Astrocyte (in vitro differentiated cells and primary cell): ENCODE measurements at regions not wholly inside any gene's neighbourhood (a gene's known extent, or its start where the extent isn't known, plus 50 kb on each side); places are given as distances from the start of the nearest gene placed in this dataset.
"Not testable (repeated sequence)": the region's sequence is repeated elsewhere in the genome, so short reads cannot be mapped to it uniquely, and the experiment has no call there.

ENCODE experiments used
- DNase-seq: peaks from one replicate; pipeline ENCODE4 v3.0.0-alpha.2; 2010; ENCODE audit warnings: low read depth
- FAIRE-seq: peaks from 2 replicates; lab custom pipeline; 2011; peaks lifted over from hg19 to GRCh38; lab: Jason Lieb, UNC
- H2AFZ ChIP-seq: 2 replicates; pipeline ENCODE4 v1.6.0; 2012; ENCODE audit warnings: low read depth, low read length, inconsistent platforms
- H3K27ac ChIP-seq: 2 replicates; pipeline ENCODE4 v1.5.1; 2011; ENCODE audit warnings: low read depth, low read length, inconsistent platforms
- H3K27me3 ChIP-seq: 2 replicates; pipeline ENCODE4 v1.6.0; 2011; ENCODE audit warnings: low read length, inconsistent platforms; ENCODE audit not compliant: insufficient read depth
- H3K36me3 ChIP-seq: 2 replicates; pipeline ENCODE4 v1.5.1; 2011; ENCODE audit warnings: low read length, inconsistent platforms; ENCODE audit not compliant: insufficient read depth
- H3K4me1 ChIP-seq: 2 replicates; pipeline ENCODE4 v1.5.1; 2011; ENCODE audit warnings: low read length, inconsistent platforms; ENCODE audit not compliant: insufficient read depth
- H3K4me2 ChIP-seq: 2 replicates; pipeline ENCODE4 v1.6.0; 2012; ENCODE audit warnings: low read length, inconsistent platforms
- H3K4me3 ChIP-seq: 2 replicates; pipeline ENCODE4 v1.5.1; 2011; ENCODE audit warnings: low read depth, mild to moderate bottlenecking, low read length, inconsistent platforms; ENCODE audit not compliant: insufficient read depth
- H3K79me2 ChIP-seq: 2 replicates; pipeline ENCODE4 v1.6.0; 2012; ENCODE audit warnings: mild to moderate bottlenecking, low read length, inconsistent platforms; ENCODE audit not compliant: insufficient read depth
- H3K9ac ChIP-seq: 2 replicates; pipeline ENCODE4 v1.6.0; 2012; ENCODE audit warnings: mild to moderate bottlenecking, low read length, inconsistent platforms
- H3K9me3 ChIP-seq: 2 replicates; pipeline ENCODE4 v1.5.1; 2012; ENCODE audit warnings: low read depth, mild to moderate bottlenecking, low read length, inconsistent platforms; ENCODE audit not compliant: insufficient read depth
- H4K20me1 ChIP-seq: 2 replicates; pipeline ENCODE4 v1.6.0; 2012; ENCODE audit warnings: low read length, inconsistent platforms; ENCODE audit not compliant: insufficient read depth
- H3K27ac Mint-ChIP-seq: one replicate; pipeline ENCODE4 v1.8.0; 2021; ENCODE audit warnings: mild to moderate bottlenecking, mixed read lengths; ENCODE audit not compliant: unreplicated experiment
- H3K27me3 Mint-ChIP-seq: one replicate; pipeline ENCODE4 v1.8.0; 2021; ENCODE audit warnings: low read depth, mixed read lengths; ENCODE audit not compliant: unreplicated experiment
- H3K36me3 Mint-ChIP-seq: one replicate; pipeline ENCODE4 v1.8.0; 2021; ENCODE audit warnings: low read depth, mixed read lengths; ENCODE audit not compliant: unreplicated experiment
- H3K4me1 Mint-ChIP-seq: one replicate; pipeline ENCODE4 v1.8.0; 2021; ENCODE audit warnings: low read depth, mixed read lengths; ENCODE audit not compliant: unreplicated experiment
- H3K4me3 Mint-ChIP-seq: one replicate; pipeline ENCODE4 v1.8.0; 2021; ENCODE audit warnings: mild to moderate bottlenecking, moderate library complexity, mixed read lengths; ENCODE audit not compliant: unreplicated experiment
- H3K9me3 Mint-ChIP-seq: one replicate; pipeline ENCODE4 v1.8.0; 2021; ENCODE audit warnings: mild to moderate bottlenecking, mixed read lengths; ENCODE audit not compliant: unreplicated experiment
- CTCF ChIP-seq: IDR thresholded peaks from 2 replicates; pipeline ENCODE4 v1.5.1; 2011; ENCODE audit warnings: low read depth, mild to moderate bottlenecking, inconsistent platforms, low read length, moderate library complexity; ENCODE audit not compliant: insufficient read depth
- EZH2 ChIP-seq: IDR thresholded peaks from 2 replicates; pipeline ENCODE4 v1.6.1; 2012; ENCODE audit warnings: mild to moderate bottlenecking, low read length, inconsistent platforms; ENCODE audit not compliant: insufficient read depth

GRCh38 chr4:128444544-128445302 lies 157.1 kb upstream of the PGRMC2 start:
- H3K4me1 Mint-ChIP-seq: no peaks in the 10 kb centered on the region
- H3K27ac Mint-ChIP-seq: no peak overlapping the region
- FAIRE-seq (no peak), DNase-seq (no peak)
- no peaks in the 10 kb centered on the region for H3K36me3 ChIP-seq
- H3K4me3 Mint-ChIP-seq: no peak overlapping the region
- peaks cover 2% of the 10 kb centered on the region for H3K9me3 ChIP-seq
- H3K27me3 ChIP-seq: no peaks in the 10 kb centered on the region
- H3K27ac ChIP-seq: no peak overlapping the region
- no peaks in the 10 kb centered on the region for H3K4me1 ChIP-seq
- H3K9ac ChIP-seq: no peak overlapping the region
- H3K27me3 Mint-ChIP-seq: no peaks in the 10 kb centered on the region
- no peak for TF ChIP-seq CTCF
- no peak overlapping the region for H2AFZ ChIP-seq
- peaks cover 36% of the 10 kb centered on the region for H3K36me3 Mint-ChIP-seq
- no peaks in the 10 kb centered on the region for H3K79me2 ChIP-seq
- no peak overlapping the region for H3K4me3 ChIP-seq
- H3K9me3 Mint-ChIP-seq: peaks cover 30% of the 10 kb centered on the region
- H3K4me2 ChIP-seq: no peak overlapping the region
- H4K20me1 ChIP-seq: no peaks in the 10 kb centered on the region

GRCh38 chr4:128440923-128441322 lies 153.3 kb upstream of the PGRMC2 start:
- no peak for TF ChIP-seq CTCF
- TF ChIP-seq EZH2: no peak
- H3K36me3 Mint-ChIP-seq: peaks cover 38% of the 10 kb centered on the region
- FAIRE-seq: no peak

DNA sequence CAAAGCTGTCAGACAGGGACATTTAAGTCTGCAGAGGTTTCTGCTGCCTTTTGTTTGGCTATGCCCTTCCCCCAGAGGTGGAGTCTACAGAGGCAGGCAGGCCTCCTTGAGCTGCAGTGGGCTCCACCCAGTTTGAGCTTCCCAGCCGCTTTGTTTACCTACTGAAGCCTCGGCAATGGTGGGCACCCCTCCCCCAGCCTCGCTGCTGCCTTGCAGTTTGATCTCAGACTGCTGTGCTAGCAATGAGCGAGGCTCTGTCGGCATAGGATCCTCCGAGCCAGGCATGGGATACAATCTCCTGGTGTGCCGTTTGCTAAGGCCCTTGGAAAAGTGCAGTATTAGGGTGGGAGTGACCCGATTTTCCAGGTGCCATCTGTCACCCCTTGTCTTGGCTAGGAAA lies 149.4 kb upstream of the PGRMC2 start:
- not testable (repeated sequence) for H3K27ac Mint-ChIP-seq, FAIRE-seq, H3K4me1 Mint-ChIP-seq, DNase-seq, H3K27me3 Mint-ChIP-seq, H3K9ac ChIP-seq, H3K4me2 ChIP-seq, H3K4me1 ChIP-seq, H3K36me3 ChIP-seq, H2AFZ ChIP-seq, H3K9me3 ChIP-seq, H3K4me3 ChIP-seq, H3K27me3 ChIP-seq, H3K4me3 Mint-ChIP-seq, H3K27ac ChIP-seq, H4K20me1 ChIP-seq, H3K79me2 ChIP-seq
- Mint-ChIP-seq H3K36me3 (peaks cover 21% of the 10 kb centered on the region), H3K9me3 (peaks cover 35% of the 10 kb centered on the region)

More at GRCh38 chr4:128440923-128441322, 153.3 kb upstream of the PGRMC2 start:
- no peak overlapping the region for H3K27ac ChIP-seq
- peaks cover 2% of the 10 kb centered on the region for H3K9me3 ChIP-seq
- H3K36me3 ChIP-seq: no peaks in the 10 kb centered on the region
- H2AFZ ChIP-seq: no peak overlapping the region
- no peaks in the 10 kb centered on the region for H3K27me3 Mint-ChIP-seq
- no peaks in the 10 kb centered on the region for H3K4me1 Mint-ChIP-seq
- H3K27ac Mint-ChIP-seq: no peak overlapping the region
- H3K27me3 ChIP-seq: no peaks in the 10 kb centered on the region
- H3K4me1 ChIP-seq: no peaks in the 10 kb centered on the region
- no peak overlapping the region for H3K9ac ChIP-seq
- peaks cover 42% of the 10 kb centered on the region for H3K9me3 Mint-ChIP-seq
- H3K79me2 ChIP-seq: no peaks in the 10 kb centered on the region
- no peaks in the 10 kb centered on the region for H4K20me1 ChIP-seq
- H3K4me3 ChIP-seq: no peak overlapping the region
- no peak for DNase-seq
- H3K4me2 ChIP-seq: no peak overlapping the region
- no peak overlapping the region for H3K4me3 Mint-ChIP-seq

DNA sequence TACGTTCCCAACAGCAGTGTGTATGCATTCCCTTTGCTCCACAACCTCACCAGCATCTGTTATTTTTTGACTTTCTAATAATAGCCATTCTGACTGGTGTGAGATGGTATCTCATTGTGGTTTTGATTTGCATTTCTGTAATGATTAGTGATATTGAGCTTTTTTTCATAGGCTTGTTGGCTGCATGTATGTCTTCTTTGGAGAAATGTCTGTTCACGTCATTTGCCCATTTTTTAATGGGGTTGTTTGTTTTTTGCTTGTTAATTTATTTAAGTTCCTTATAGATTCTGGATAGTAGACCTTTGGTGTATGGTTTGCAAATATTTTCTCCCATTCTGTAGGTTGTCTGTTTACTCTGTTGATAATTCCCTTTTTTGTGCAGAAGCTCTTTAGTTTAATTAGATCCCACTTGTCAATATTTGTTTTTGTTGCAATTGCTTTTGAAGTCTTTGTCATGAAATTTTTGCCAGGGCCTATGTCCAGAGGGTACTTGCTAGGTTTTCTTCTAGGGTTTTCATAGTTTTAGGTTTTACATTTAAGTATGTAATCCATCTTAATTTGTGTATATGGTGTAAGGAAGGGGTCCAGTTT lies 141.5 kb upstream of the PGRMC2 start:
- H3K79me2 ChIP-seq, H3K9ac ChIP-seq, H3K4me2 ChIP-seq, H3K27ac Mint-ChIP-seq, H3K27me3 ChIP-seq, H3K9me3 ChIP-seq, H3K4me1 ChIP-seq, H3K36me3 ChIP-seq, H3K4me3 ChIP-seq, H4K20me1 ChIP-seq, H3K27ac ChIP-seq, H3K27me3 Mint-ChIP-seq, H3K36me3 Mint-ChIP-seq, FAIRE-seq, H3K4me3 Mint-ChIP-seq, H2AFZ ChIP-seq: not testable (repeated sequence)
- peaks cover 14% of the 10 kb centered on the region for H3K9me3 Mint-ChIP-seq
- H3K4me1 Mint-ChIP-seq: peaks cover 21% of the 10 kb centered on the region
- DNase-seq: peak; percentile 29
